ENCODE measurements at regions not wholly inside any gene's neighbourhood (a gene's known extent, or its start where the extent isn't known, plus 50 kb on each side); places are given as distances from the start of the nearest gene placed in this dataset.
"Not testable (repeated sequence)": the region's sequence is repeated elsewhere in the genome, so short reads cannot be mapped to it uniquely, and the experiment has no call there.

- no peak for TF ChIP-seq POLR2A (IDR thresholded peaks at IDR 0.05)
- TF ChIP-seq CTCF (IDR thresholded peaks at IDR 0.05), result no peak
- no peak for TF ChIP-seq POLR2AphosphoS5 (IDR thresholded peaks at IDR 0.05)
- no peak for TF ChIP-seq EP300 (IDR thresholded peaks at IDR 0.05)
- WGBS, 2 donors, result 35 to 44% methylated on average over 2 of the region's 2 CpGs
- DNase-seq, result no peak
- Histone ChIP-seq H3K4me1 (no peaks in the 10 kb centered on the region), H3K4me3 (no peak overlapping the region), H3K36me3 (no peaks in the 10 kb centered on the region), H3K9me3 (no peaks in the 10 kb centered on the region), H3K27me3 (no peaks in the 10 kb centered on the region), H3K27ac (no peak overlapping the region)
- ATAC-seq (ENCODE audit: low FRiP score in 2 of 2), result no peak
These were observed 352.6 kb upstream of the AUTS2 start for GRCh38 chr7:69245646-69246045.

- Histone ChIP-seq H3K27me3 (no peaks in the 10 kb centered on the region), H3K4me1 (no peaks in the 10 kb centered on the region), H3K27ac (no peak overlapping the region), H3K4me3 (no peak overlapping the region), H3K9me3 (peaks cover 0 to 6% (median 0%) of the 10 kb centered on the region in 4 donors), H3K36me3 (no peaks in the 10 kb centered on the region)
- DNase-seq (peak in 1 of 2 donors; percentile 28), ATAC-seq (ENCODE audit: low FRiP score in 2 of 2) (peak in 1 of 2 donors; percentile 81)
- WGBS, 2 donors, result 72 to 75% methylated on average over 3 of the region's 3 CpGs
- TF ChIP-seq CTCF (IDR thresholded peaks at IDR 0.05) (no peak), EP300 (IDR thresholded peaks at IDR 0.05) (no peak), POLR2A (IDR thresholded peaks at IDR 0.05) (no peak), POLR2AphosphoS5 (IDR thresholded peaks at IDR 0.05) (no peak)
These were observed 351.5 kb upstream of the AUTS2 start for GRCh38 chr7:69246758-69247157.

GRCh38 chr7:69248382-69248828, 349.9 kb upstream of the AUTS2 start:
- H3K4me1 ChIP-seq; DNase-seq; H3K4me3 ChIP-seq; ATAC-seq (ENCODE audit: low FRiP score in 2 of 2); H3K9me3 ChIP-seq; H3K27ac ChIP-seq; H3K36me3 ChIP-seq; H3K27me3 ChIP-seq: not testable (repeated sequence)
- 45 to 59% methylated on average over 2 of the region's 2 CpGs for WGBS, 2 donors

- no peaks in the 10 kb centered on the region for H3K36me3 ChIP-seq
- WGBS, 2 donors, result 92 to 93% methylated on average over 5 of the region's 5 CpGs
- no peaks in the 10 kb centered on the region for H3K27me3 ChIP-seq
- no peak overlapping the region for H3K4me3 ChIP-seq
- no peaks in the 10 kb centered on the region for H3K4me1 ChIP-seq
- ATAC-seq (ENCODE audit: low FRiP score in 2 of 2), result no peak
- peaks cover 0 to 6% (median 0%) of the 10 kb centered on the region in 4 donors for H3K9me3 ChIP-seq
- TF ChIP-seq EP300 (IDR thresholded peaks at IDR 0.05) (no peak), POLR2AphosphoS5 (IDR thresholded peaks at IDR 0.05) (no peak), POLR2A (IDR thresholded peaks at IDR 0.05) (no peak), CTCF (IDR thresholded peaks at IDR 0.05) (no peak)
- no peak overlapping the region for H3K27ac ChIP-seq
- no peak for DNase-seq
These were observed 347.3 kb upstream of the AUTS2 start for GRCh38 chr7:69250958-69251357.

GRCh38 chr7:69254643-69255042, 343.6 kb upstream of the AUTS2 start:
- DNase-seq (no peak), ATAC-seq (ENCODE audit: low FRiP score in 2 of 2) (no peak)
- Histone ChIP-seq H3K9me3 (peaks cover 0 to 6% (median 0%) of the 10 kb centered on the region in 4 donors), H3K27me3 (no peaks in the 10 kb centered on the region), H3K27ac (no peak overlapping the region), H3K4me3 (no peak overlapping the region), H3K36me3 (no peaks in the 10 kb centered on the region), H3K4me1 (peaks cover 0 to 6% (median 2%) of the 10 kb centered on the region in 4 donors)
- TF ChIP-seq POLR2A (IDR thresholded peaks at IDR 0.05) (no peak), POLR2AphosphoS5 (IDR thresholded peaks at IDR 0.05) (no peak), EP300 (IDR thresholded peaks at IDR 0.05) (no peak), CTCF (IDR thresholded peaks at IDR 0.05) (no peak)
